Astrocyte (in vitro differentiated cells and primary cell): ENCODE measurements at regions not wholly inside any gene's neighbourhood (a gene's known extent, or its start where the extent isn't known, plus 50 kb on each side); places are given as distances from the start of the nearest gene placed in this dataset.

Source experiments
- CTCF ChIP-seq: IDR thresholded peaks from 2 replicates; pipeline ENCODE4 v1.5.1; 2011; ENCODE audit warnings: low read depth, mild to moderate bottlenecking, inconsistent platforms, low read length, moderate library complexity; ENCODE audit not compliant: insufficient read depth
- EZH2 ChIP-seq: IDR thresholded peaks from 2 replicates; pipeline ENCODE4 v1.6.1; 2012; ENCODE audit warnings: mild to moderate bottlenecking, low read length, inconsistent platforms; ENCODE audit not compliant: insufficient read depth

- no peak for TF ChIP-seq CTCF
- no peak for TF ChIP-seq EZH2
Measured at GRCh38 chr5:165015126-165015525, 1509.7 kb downstream of the MAT2B start.
